Kidney tubule cell (primary cell): ENCODE measurements at regions not wholly inside any gene's neighbourhood (a gene's known extent, or its start where the extent isn't known, plus 50 kb on each side); places are given as distances from the start of the nearest gene placed in this dataset.
"Not testable (repeated sequence)": the region's sequence is repeated elsewhere in the genome, so short reads cannot be mapped to it uniquely, and the experiment has no call there.

Experiments used
- DNase-seq: peaks from one replicate; pipeline ENCODE4 v3.0.0-alpha.2; 2018; ENCODE audit warnings: low spot score

- no peak for DNase-seq
Measured at GRCh38 chr16:82300374-82300951, 130.4 kb upstream of the MPHOSPH6 start.

- no peak for DNase-seq
Measured at GRCh38 chr16:82298472-82298871, 128.4 kb upstream of the MPHOSPH6 start.

- no peak for DNase-seq
Measured at GRCh38 chr16:82295290-82296201, 125.5 kb upstream of the MPHOSPH6 start.

GRCh38 chr16:82293671-82294070, 123.6 kb upstream of the MPHOSPH6 start:
- DNase-seq: no peak

- DNase-seq: no peak
Measured at GRCh38 chr16:82287937-82288336, 117.9 kb upstream of the MPHOSPH6 start.

- no peak for DNase-seq
Measured at GRCh38 chr16:82282662-82283061, 112.6 kb upstream of the MPHOSPH6 start.

- no peak for DNase-seq
Measured at GRCh38 chr16:82281544-82281943, 111.5 kb upstream of the MPHOSPH6 start.

- DNase-seq: no peak
Measured at GRCh38 chr16:82280867-82281266, 110.8 kb upstream of the MPHOSPH6 start.

GRCh38 chr16:82275349-82275748, 105.3 kb upstream of the MPHOSPH6 start:
- DNase-seq: not testable (repeated sequence)

- no peak for DNase-seq
Measured at GRCh38 chr16:82271636-82272035, 101.6 kb upstream of the MPHOSPH6 start.

GRCh38 chr16:82267675-82268074, 97.7 kb upstream of the MPHOSPH6 start:
- DNase-seq: not testable (repeated sequence)

- DNase-seq: no peak
Measured at GRCh38 chr16:82265809-82266208, 95.8 kb upstream of the MPHOSPH6 start.

- no peak for DNase-seq
Measured at GRCh38 chr16:82264756-82265155, 94.7 kb upstream of the MPHOSPH6 start.

- peak; percentile 55 for DNase-seq
Measured at GRCh38 chr16:82263521-82264143, 93.6 kb upstream of the MPHOSPH6 start.

GRCh38 chr16:82262244-82262643, 92.2 kb upstream of the MPHOSPH6 start:
- no peak for DNase-seq

- no peak for DNase-seq
Measured at GRCh38 chr16:82260212-82260795, 90.3 kb upstream of the MPHOSPH6 start.

GRCh38 chr16:82259731-82260130, 89.7 kb upstream of the MPHOSPH6 start:
- DNase-seq: no peak

- DNase-seq: no peak
Measured at GRCh38 chr16:82257990-82258389, 88.0 kb upstream of the MPHOSPH6 start.

GRCh38 chr16:82252582-82252981, 82.6 kb upstream of the MPHOSPH6 start:
- no peak for DNase-seq

- DNase-seq: no peak
Measured at GRCh38 chr16:82248677-82249076, 78.7 kb upstream of the MPHOSPH6 start.

GRCh38 chr16:82248012-82248656, 78.1 kb upstream of the MPHOSPH6 start:
- no peak for DNase-seq

GRCh38 chr16:82242201-82242600, 72.2 kb upstream of the MPHOSPH6 start:
- no peak for DNase-seq
